Mucosa of gallbladder (tissue), 1 donor: ENCODE measurements at regions not wholly inside any gene's neighbourhood (a gene's known extent, or its start where the extent isn't known, plus 50 kb on each side); places are given as distances from the start of the nearest gene placed in this dataset.
"Not testable (repeated sequence)": the region's sequence is repeated elsewhere in the genome, so short reads cannot be mapped to it uniquely, and the experiment has no call there.

Source experiments
- DNase-seq: peaks from one replicate; pipeline ENCODE4 v3.0.0-alpha.2; 2020; ENCODE audit warnings: low spot score
- donor health status: DM: no; HTN: no; CAD: no.

GRCh38 chr5:117160391-117160790 lies 585.8 kb upstream of the SEMA6A start:
- DNase-seq: no peak

- DNase-seq: no peak
Observed at GRCh38 chr5:117149312-117149711, 574.7 kb upstream of the SEMA6A start.

- no peak for DNase-seq
Observed at GRCh38 chr5:117144086-117144485, 569.5 kb upstream of the SEMA6A start.

GRCh38 chr5:117143406-117143805 lies 568.8 kb upstream of the SEMA6A start:
- DNase-seq: no peak

GRCh38 chr5:117138523-117138922 lies 563.9 kb upstream of the SEMA6A start:
- DNase-seq: no peak

GRCh38 chr5:117135851-117136250 lies 561.2 kb upstream of the SEMA6A start:
- no peak for DNase-seq

- no peak for DNase-seq
Observed at GRCh38 chr5:117133198-117133597, 558.6 kb upstream of the SEMA6A start.

- no peak for DNase-seq
Observed at GRCh38 chr5:117131876-117132275, 557.3 kb upstream of the SEMA6A start.

- DNase-seq: no peak
Observed at GRCh38 chr5:117131048-117131679, 556.5 kb upstream of the SEMA6A start.

GRCh38 chr5:117118499-117118898 lies 543.9 kb upstream of the SEMA6A start:
- DNase-seq: no peak

GRCh38 chr5:117117314-117117713 lies 542.7 kb upstream of the SEMA6A start:
- not testable (repeated sequence) for DNase-seq

GRCh38 chr5:117110548-117110947 lies 535.9 kb upstream of the SEMA6A start:
- no peak for DNase-seq

- no peak for DNase-seq
Observed at GRCh38 chr5:117107859-117108258, 533.2 kb upstream of the SEMA6A start.

- no peak for DNase-seq
Observed at GRCh38 chr5:117103703-117104102, 529.1 kb upstream of the SEMA6A start.

- DNase-seq: no peak
Observed at GRCh38 chr5:117102591-117102990, 528.0 kb upstream of the SEMA6A start.

GRCh38 chr5:117100176-117100575 lies 525.6 kb upstream of the SEMA6A start:
- no peak for DNase-seq

GRCh38 chr5:117098094-117098493 lies 523.5 kb upstream of the SEMA6A start:
- DNase-seq: no peak

- no peak for DNase-seq
Observed at GRCh38 chr5:117095346-117096332, 521.0 kb upstream of the SEMA6A start.

- DNase-seq: no peak
Observed at GRCh38 chr5:117094114-117094815, 519.6 kb upstream of the SEMA6A start.

GRCh38 chr5:117093653-117094052 lies 519.0 kb upstream of the SEMA6A start:
- no peak for DNase-seq

GRCh38 chr5:117089001-117089400 lies 514.4 kb upstream of the SEMA6A start:
- DNase-seq: no peak

- no peak for DNase-seq
Observed at GRCh38 chr5:117088176-117088575, 513.6 kb upstream of the SEMA6A start.
